GM12892 (cell line): ENCODE measurements at regions not wholly inside any gene's neighbourhood (a gene's known extent, or its start where the extent isn't known, plus 50 kb on each side); places are given as distances from the start of the nearest gene placed in this dataset.

ENCODE experiments used
- POLR2A ChIP-seq: IDR thresholded peaks from 2 replicates; pipeline ENCODE4 v1.6.1; 2011; ENCODE audit warnings: low read depth, low read length, control low read depth
- POLR2AphosphoS5 ChIP-seq: IDR thresholded peaks from 2 replicates; pipeline ENCODE4 v1.6.1; 2011; ENCODE audit warnings: low read depth, low read length, control low read depth

DNA sequence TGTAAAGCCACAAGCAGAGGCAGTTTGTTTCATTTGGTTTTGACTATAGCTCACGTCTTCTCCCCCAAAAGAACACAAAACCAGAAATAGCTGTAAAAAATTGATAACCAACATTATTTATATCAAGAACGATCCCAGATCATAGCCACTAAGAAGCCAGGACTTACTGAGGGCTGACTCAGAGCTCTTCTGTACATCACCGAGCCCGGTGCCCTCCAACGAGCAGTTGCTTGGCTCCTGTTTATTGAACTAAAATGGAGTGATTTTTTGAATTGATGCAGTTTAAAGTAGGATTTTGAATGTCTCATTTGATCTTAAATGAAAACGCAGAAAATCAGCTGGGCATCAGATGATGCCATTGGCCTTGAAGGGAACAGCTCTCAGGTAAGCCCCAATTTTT lies 343.3 kb downstream of the INSIG2 start:
- TF ChIP-seq POLR2AphosphoS5 (no peak), POLR2A (no peak)
